ENCODE measurements at regions not wholly inside any gene's neighbourhood (a gene's known extent, or its start where the extent isn't known, plus 50 kb on each side); places are given as distances from the start of the nearest gene placed in this dataset.

DNA sequence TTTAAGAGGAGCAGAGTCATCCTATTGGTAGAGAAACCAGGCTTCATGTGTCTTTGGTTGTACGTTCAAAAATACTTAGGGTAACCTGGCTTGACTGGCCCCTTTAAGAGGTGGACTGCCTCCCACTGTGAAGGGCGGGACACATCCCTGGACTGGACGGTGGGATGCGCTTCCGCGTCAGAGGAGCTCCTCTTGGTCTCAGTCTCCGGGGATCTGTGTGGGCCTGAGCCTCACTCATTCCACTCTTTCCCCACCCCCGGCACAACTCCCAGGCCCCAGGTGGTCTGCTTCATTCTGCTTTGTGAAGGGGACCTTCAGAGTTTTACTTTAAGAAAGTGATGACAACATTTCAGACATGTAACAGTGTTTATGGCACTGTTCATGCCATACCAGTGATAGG, 601.1 kb downstream of the IRX1 start:
- dilution Hi-C loops (cut with MboI; ENCODE audit: extremely low pct_ligation_motif_present, low sequenced_read_pairs) = no loop called here
- no TSS peak for BruUV-seq (replicated peaks)
- H3K4me3 ChIP-seq (replicated peaks in 1 of 3; ENCODE audit: insufficient read depth in 1 of 3, low read depth in 1 of 3, low read length in 3 of 3) = no peak overlapping the region
- DNase-seq (ENCODE audit: low read depth, low spot score) = no peak
- no peak for TF ChIP-seq POLR2AphosphoS5 (IDR thresholded peaks at IDR 0.05; ENCODE audit: insufficient read depth, low read depth, low read length)
- TF ChIP-seq, protein P1, sequence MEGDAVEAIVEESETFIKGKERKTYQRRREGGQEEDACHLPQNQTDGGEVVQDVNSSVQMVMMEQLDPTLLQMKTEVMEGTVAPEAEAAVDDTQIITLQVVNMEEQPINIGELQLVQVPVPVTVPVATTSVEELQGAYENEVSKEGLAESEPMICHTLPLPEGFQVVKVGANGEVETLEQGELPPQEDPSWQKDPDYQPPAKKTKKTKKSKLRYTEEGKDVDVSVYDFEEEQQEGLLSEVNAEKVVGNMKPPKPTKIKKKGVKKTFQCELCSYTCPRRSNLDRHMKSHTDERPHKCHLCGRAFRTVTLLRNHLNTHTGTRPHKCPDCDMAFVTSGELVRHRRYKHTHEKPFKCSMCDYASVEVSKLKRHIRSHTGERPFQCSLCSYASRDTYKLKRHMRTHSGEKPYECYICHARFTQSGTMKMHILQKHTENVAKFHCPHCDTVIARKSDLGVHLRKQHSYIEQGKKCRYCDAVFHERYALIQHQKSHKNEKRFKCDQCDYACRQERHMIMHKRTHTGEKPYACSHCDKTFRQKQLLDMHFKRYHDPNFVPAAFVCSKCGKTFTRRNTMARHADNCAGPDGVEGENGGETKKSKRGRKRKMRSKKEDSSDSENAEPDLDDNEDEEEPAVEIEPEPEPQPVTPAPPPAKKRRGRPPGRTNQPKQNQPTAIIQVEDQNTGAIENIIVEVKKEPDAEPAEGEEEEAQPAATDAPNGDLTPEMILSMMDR (IDR thresholded peaks at IDR 0.05; ENCODE audit: extremely low read depth in 1 of 2, insufficient read depth in 1 of 2, low read depth in 1 of 2, low read length in 2 of 2) = no peak
- no peak for TF ChIP-seq MYC (IDR thresholded peaks at IDR 0.05; ENCODE audit: low read depth, low read length)
- no peak for TF ChIP-seq POLR2A (IDR thresholded peaks at IDR 0.05; ENCODE audit: low read depth, low read length)
- TF ChIP-seq FOS (IDR thresholded peaks at IDR 0.05; ENCODE audit: borderline replicate concordance, insufficient read depth, low read length) = no peak
- no peak for TF ChIP-seq JUN (IDR thresholded peaks at IDR 0.05; ENCODE audit: borderline replicate concordance, insufficient read depth, insufficient read length, low read depth)
- no peak for TF ChIP-seq EZH2 (IDR thresholded peaks at IDR 0.05; ENCODE audit: borderline replicate concordance, low read depth, low read length, severe bottlenecking)
- TF ChIP-seq, protein P2, sequence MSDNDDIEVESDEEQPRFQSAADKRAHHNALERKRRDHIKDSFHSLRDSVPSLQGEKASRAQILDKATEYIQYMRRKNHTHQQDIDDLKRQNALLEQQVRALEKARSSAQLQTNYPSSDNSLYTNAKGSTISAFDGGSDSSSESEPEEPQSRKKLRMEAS (IDR thresholded peaks at IDR 0.05; ENCODE audit: insufficient read depth, insufficient read length) = no peak
- TF ChIP-seq GATA2 (IDR thresholded peaks at IDR 0.05; ENCODE audit: insufficient read depth, insufficient read length, low read depth, low read length) = no peak
- H2AFZ ChIP-seq (ENCODE audit: low read depth, low read length) = no peak overlapping the region
- CTCF ChIA-PET = no interaction called here
- intact Hi-C loops (cut with micrococcal nuclease) = no loop called here
- H3K9ac ChIP-seq (replicated peaks; ENCODE audit: extremely low read depth, insufficient read depth, low read length) = no peak overlapping the region
- no peak for FAIRE-seq
- peaks cover 3% of the 10 kb centered on the region for H3K9me3 ChIP-seq (replicated peaks; ENCODE audit: control insufficient read depth, insufficient read depth, low read length)
- H3K36me3 ChIP-seq (ENCODE audit: control insufficient read depth in 2 of 2, extremely low read depth in 1 of 2, insufficient read depth in 2 of 2, low read length in 2 of 2) = no peaks in the 10 kb centered on the region
- no peaks in the 10 kb centered on the region for H3K4me1 ChIP-seq (ENCODE audit: control insufficient read depth, extremely low read depth, insufficient read depth, low read length)
- no peaks in the 10 kb centered on the region for H3K9me1 ChIP-seq (replicated peaks; ENCODE audit: control insufficient read depth, extremely low read depth, insufficient read depth, low read length)
- H3K27me3 ChIP-seq (ENCODE audit: control insufficient read depth in 2 of 2, insufficient read depth in 2 of 2, low read length in 2 of 2) = no peaks in the 10 kb centered on the region
- H3K79me2 ChIP-seq (ENCODE audit: control insufficient read depth, insufficient read depth, low read length) = no peaks in the 10 kb centered on the region
- no peak overlapping the region for H3K4me2 ChIP-seq (ENCODE audit: insufficient read depth, low read length)
- POLR2A ChIA-PET = no interaction called here
- H3K27ac ChIP-seq (ENCODE audit: insufficient read depth, low read depth, low read length) = no peak overlapping the region
- no peaks in the 10 kb centered on the region for H4K20me1 ChIP-seq (replicated peaks; ENCODE audit: control insufficient read depth, extremely low read depth, insufficient read depth, low read length)
